Adipose tissue (tissue), 3 donors: ENCODE measurements at regions not wholly inside any gene's neighbourhood (a gene's known extent, or its start where the extent isn't known, plus 50 kb on each side); places are given as distances from the start of the nearest gene placed in this dataset.

Experiments
- H3K27ac ChIP-seq: one replicate; pipeline ENCODE4 v1.5.1; 2013; ENCODE audit warnings: low read depth, low read length
- WGBS, 3 donors: extraction: QIAGEN DNeasy Blood & Tissue Kit; methylation state at CpG; one replicate each; pipeline ENCODE4 v1.1.7; 2013; 5-methylcytosine and 5-hydroxymethylcytosine counted together
- donor health status: healthy with polysubstance abuse.
- donor health status: Bipolar disorder and iron deficiency.
- donor health status: healthy.

DNA sequence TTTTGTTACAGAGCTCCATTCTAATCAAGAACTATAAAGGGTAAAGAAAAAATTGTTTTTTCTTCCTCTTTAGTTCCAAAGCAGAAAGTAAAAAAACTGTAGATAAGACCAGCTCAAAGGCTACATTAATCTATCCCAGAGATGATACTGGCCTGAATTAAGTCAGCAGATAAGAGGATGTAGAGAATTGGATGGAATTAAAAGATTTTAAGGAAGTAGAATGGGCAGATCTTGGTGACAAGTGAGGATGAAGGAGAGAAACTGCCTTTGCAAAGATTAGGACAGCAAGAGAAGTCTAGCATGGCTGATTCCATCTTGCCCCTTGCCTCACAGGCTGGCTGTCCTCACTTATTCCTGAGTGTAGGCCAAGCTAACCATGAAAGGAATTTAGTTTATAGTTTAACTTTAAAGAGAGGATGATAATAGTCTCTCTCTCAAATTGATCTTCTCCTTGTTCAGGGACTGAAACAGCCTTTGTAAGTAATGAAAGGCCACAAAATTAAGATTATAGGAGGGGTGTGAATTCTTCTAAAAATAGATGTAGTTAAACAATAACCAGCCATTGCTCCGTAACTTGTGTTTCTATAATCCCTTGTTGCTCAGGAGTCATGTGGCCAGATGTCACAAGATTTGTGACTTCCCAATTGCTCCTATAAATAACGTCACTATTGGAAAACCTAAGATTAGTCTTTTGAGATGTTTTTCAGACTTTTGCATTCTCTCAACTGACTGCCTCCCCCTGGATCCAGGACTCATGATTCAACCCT, 265.0 kb upstream of the USP24 start:
- WGBS, 3 donors: 35 to 66% (median 61%) methylated on average over 2 of the region's 2 CpGs
- H3K27ac ChIP-seq: no peak overlapping the region

DNA sequence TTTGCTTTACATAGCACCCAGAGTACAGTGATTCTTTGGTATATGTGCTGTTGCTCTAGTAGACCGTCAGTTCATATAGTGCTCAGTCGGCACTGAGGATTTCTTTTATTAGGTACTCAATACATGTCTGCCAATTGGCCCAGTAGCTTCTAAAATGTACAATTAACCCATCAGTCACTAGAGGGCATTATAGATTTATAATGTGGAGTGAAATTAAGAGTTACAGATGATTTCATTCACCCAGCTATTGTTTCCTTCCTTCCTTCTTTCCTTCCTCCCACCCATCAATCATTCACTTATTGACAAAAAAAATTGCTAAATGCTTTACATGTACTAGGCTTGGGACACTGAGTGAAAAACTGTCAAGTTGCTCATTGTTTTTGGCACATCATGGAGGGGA, 263.6 kb upstream of the USP24 start:
- WGBS, 3 donors: 60 to 82% (median 64%) methylated on average over 2 of the region's 2 CpGs
- no peak overlapping the region for H3K27ac ChIP-seq

DNA sequence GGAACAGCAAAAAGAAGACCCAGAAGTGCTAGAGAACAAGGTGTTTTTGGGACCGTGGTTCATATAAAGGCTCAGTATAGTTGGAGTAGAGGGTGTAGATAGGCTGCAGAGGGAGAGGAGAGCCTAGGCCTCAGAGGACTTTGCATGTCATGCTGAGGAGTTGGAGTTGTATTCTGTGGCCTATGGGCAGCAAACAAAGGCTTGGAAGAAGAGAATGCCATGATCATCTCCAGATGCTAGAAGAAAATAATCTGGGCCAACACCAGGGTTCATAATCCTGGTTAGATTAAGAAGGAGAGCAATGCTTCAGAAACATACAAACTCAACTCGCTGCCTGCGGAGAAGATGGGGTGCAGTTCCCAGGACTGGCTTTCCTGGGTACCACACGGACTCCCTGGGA, 262.8 kb upstream of the USP24 start:
- 97% methylated on average over 4 of the region's 4 CpGs for WGBS, 3 donors
- H3K27ac ChIP-seq: no peak overlapping the region

DNA sequence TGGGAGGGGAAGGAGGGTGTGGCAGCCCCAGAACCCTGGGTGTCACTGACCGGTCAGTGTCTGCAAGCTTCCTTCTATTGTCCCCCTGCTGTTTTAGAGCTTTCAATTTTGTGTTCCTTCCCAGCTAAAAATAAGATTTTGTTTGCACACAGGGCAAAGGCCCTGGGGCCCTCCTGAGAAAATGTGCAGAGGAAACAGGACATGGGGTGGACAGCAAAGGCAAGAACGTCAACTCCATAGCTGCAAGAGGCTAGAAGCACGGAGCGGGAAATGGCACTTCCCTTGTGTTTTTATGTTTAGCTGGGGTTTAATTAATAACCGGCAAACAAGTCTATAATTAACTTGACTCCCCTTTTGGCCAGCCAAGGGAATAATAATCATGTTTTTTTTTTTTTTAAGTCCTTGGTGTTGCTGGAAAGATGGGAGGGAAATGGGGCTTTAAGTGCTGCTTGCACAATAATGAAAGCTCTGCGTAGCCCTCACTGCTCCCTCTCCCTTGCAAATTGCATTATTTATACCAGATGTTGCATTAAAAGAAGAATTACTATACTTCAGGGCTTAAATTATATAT, 261.4 kb upstream of the USP24 start:
- no peak overlapping the region for H3K27ac ChIP-seq
- 34 to 59% (median 48%) methylated on average over 6 of the region's 6 CpGs for WGBS, 3 donors

DNA sequence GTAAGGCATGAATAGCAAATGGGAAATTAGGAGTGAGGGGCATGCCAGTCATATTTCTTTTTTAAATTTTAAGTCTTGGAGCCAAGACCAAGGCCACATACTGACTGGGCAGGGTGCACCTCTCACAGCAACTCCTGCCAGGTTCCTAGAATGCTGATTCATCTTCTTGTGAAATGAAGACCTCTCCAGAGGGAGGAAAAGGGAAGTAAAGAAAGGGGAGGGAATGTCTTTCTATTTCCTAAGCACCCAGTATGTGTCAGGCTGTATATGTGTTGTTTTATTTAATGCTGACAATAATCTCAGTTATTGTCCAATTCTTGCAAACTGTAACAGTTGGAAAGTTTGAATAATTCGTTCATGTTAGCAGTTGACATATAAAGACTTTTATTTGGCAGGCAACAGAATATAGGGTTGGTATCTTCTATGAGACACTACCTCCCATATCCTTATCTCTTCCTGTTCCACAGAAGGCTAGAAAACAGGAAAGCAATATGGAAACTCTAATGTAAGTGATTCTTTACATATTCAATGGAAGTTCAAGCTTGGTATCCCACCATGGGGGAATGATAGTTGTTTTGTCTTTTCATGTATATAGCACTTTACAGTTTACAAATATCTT, 259.1 kb upstream of the USP24 start:
- 41 to 73% (median 50%) methylated on average over 1 of the region's 1 CpG for WGBS, 3 donors
- H3K27ac ChIP-seq: no peak overlapping the region

DNA sequence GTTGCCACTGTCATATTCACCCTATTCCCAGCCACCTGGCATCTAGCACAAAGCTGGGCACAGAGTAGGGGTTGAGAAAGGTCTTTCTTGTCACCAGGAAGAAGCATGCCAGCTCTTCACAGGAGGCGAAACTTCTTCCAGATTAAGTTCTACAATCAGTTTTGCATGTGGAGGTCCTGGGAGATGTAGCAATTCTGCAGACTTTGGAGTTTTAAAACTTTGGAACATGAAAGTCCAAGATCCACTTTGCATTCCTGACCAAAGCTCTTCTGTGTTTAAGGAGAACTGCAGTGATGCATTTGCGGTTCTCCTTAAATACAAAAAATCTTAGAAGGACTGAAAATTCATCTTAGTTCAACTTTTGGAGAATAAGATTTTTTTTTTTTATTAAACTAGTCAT, 258.5 kb upstream of the USP24 start:
- WGBS, 3 donors: 94 to 98% (median 97%) methylated on average over 2 of the region's 2 CpGs
- no peak overlapping the region for H3K27ac ChIP-seq

DNA sequence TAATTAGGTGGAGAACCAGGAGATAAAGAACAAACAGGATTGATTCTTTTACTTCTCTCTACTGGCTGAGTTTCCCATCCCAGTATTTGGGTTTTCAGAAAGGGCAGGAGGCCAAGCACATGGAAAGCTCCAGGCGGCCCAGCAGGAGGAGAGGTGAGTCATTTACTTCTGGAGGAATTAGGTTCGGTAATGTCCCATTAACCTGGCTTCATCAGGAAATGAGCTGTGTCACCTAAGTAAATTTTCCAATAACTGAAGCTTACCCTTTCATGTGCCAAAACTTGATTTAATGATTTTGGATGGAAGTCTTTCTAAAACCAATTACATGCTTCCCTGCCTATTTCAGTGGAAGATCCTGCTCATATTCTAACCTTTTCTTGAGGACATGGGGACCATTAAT, 257.6 kb upstream of the USP24 start:
- H3K27ac ChIP-seq: no peak overlapping the region
- 56 to 70% (median 62%) methylated on average over 2 of the region's 2 CpGs for WGBS, 3 donors

DNA sequence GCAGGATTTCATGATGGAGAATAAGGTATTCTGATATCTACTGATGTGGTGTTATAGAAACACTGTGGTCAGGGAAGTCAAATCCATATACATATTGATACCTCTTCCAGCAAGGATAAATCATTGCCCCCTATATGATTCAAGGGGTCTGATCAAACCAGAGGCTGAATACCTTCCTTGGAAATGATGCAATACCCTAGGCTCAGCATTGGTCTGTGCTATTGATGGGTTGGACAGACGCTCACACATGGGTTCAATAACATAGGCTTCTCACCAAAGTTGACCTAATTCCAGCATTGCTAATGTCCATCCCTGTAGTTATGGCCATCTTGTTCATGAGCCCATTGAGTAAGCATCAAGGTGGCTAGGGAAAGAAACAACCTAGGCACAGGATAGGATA, 257.0 kb upstream of the USP24 start:
- no peak overlapping the region for H3K27ac ChIP-seq
- 82 to 97% (median 93%) methylated on average over 1 of the region's 1 CpG for WGBS, 3 donors

DNA sequence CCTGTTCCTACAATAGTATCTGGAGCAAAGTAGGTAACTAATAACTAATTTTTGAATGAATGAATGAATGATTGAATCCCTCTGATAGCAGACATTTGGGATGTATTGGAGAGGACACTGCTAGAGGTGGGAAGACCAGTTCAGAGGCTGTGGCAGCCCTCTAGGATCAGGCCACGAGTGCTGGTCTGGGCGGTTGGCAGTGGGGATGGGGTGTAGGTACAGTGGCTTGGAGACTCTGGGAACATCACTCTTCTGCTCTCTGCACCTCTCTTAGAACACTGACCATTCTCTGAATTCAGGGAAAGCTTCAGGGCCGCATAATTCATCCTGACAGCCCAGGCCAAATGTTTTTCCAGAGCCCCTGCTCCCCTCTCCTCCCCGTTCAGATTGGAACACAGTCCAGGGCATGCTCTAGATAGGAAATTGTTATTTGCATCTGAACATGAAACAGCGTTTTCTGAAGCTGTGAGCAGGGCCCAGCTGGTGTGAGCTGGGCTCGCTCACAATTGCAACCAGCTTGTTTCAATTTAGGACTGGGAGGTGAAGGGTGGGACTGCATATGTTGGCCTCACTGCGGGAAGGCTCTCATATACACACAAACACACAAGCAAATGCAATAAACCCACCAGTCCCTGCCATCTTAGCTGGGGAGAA, 253.1 kb upstream of the USP24 start:
- H3K27ac ChIP-seq: no peak overlapping the region
- WGBS, 3 donors: 68 to 82% (median 79%) methylated on average over 7 of the region's 7 CpGs

DNA sequence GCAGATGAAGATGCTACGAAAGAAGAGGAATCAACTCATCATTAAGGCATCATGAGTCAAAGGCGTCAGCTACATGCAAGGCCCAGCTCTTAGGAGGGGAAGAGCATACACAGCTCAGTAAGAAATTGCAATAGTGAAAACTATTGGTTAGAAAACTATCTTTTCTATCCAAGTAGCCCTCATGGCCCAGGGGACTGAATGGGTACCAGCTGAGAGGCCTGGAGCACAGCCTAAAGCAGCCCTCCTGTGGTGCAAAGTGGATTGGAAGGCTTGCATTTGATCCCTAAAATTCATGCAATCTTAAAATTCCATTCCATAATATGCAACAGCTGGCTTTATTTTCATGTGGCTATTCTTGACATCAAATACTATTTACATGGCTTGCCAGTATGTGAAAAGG, 251.8 kb upstream of the USP24 start:
- H3K27ac ChIP-seq: no peak overlapping the region
- 90 to 96% (median 95%) methylated on average over 2 of the region's 2 CpGs for WGBS, 3 donors

DNA sequence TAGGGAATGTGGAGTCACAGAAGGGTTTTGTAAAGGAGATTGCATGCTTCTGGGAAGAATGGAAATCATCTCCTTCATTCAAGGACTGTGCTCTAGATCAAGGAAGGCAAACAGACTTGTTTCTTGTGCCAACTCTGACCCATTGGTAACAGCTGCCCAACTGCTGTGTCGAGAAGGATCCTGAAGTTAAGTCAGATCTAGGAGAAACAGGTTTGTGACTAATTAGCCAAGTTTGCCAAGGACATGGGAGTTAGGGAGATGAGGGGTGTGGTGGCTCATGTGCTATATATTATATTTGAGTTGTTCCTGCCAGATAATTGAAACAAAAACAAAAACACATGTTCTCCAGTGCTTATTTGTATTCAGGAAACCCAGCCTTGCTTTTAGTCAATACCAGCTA, 251.2 kb upstream of the USP24 start:
- no peak overlapping the region for H3K27ac ChIP-seq
- WGBS, 3 donors: 9 to 58% (median 57%) methylated on average over 1 of the region's 1 CpG

DNA sequence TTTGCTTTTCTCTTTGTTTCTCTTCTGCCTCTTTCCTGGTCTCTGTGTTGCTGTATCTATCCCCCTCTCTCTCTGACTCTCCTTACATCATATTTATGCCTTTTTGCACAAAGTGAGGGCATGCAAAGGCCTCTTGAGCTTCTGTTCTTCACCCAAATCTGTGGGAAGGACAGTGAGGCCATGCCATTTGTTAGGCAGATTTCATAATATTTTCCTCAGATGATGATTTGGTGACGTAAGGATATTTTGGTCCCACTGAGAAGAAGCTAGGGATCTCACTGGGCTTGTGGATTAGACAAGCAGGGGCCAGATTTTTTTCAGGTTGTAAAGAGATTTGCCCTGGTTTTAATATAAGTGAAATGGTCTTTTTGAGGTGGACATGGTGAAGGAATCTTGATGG, 249.4 kb upstream of the USP24 start:
- 82 to 92% (median 84%) methylated on average over 1 of the region's 1 CpG for WGBS, 3 donors
- H3K27ac ChIP-seq: no peak overlapping the region

DNA sequence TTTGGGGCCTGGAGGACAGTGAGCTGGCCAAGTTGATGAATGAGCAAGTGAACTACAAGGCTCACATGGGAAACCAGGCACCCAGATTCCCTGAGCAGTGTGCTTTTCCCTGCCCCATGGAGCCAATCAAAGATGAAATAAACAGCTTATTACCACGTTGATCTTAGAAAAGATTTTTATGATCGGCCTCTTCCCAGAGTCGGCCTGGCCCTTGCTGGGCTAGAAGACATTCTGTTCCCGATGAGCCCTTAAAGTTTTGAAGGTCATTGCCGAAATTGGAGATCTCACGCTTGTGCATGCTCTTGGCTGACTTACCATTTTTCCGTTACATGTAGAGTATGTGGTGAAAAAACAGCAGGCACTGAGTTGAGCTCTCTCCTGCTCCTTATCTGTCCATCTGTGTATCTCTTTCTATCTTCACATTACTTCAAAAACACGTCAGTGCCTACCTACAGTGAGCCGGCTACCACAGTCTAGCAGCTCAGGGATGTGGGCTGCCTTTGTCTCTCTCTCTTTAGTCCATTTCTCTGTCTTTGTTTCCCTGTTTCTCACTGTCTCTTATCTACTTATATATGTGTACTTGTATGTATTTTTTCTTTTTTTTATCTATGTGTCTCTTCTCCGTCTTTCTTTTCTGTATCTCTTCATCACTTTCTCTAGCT, 248.8 kb upstream of the USP24 start:
- H3K27ac ChIP-seq: no peak overlapping the region
- 74 to 82% (median 78%) methylated on average over 10 of the region's 10 CpGs for WGBS, 3 donors

DNA sequence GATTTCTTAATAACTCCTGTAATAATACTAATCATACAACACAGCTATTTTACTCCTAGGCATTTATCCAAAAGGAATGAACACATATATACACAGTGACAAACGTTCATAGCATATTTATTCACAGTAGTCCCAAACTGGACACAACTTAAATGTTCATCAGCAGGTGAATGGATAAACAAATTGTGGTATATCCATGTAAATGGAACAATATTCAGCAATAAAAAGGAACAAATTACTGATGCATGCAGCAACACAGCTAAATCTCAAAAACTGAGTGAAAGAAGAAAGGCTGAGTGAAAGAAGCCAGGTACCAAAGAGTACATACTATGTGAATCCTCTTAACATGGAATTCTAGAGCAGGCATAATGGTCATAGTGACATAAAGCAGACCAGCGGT, 242.7 kb upstream of the USP24 start:
- WGBS, 3 donors: 70 to 84% (median 80%) methylated on average over 2 of the region's 2 CpGs
- H3K27ac ChIP-seq: no peak overlapping the region

DNA sequence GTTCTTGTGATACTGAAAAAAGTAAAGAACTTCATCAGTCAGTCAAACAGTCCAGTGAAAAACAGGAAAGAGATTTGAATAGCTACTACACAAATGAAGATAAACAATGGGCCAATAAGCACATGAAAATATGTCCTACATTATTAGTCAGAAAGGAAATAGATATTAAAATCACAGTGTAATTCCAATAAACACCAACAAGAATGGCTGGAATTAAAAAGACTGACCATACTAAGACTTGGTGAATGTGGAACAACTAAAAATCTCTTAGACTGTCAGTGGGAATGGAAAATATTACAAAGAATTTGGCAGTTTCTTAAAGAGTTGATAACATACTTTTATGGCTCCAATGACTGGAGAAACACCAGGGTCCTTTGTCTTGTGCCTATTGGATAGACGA, 241.8 kb upstream of the USP24 start:
- no peak overlapping the region for H3K27ac ChIP-seq
- 77 to 100% (median 90%) methylated on average over 1 of the region's 1 CpG for WGBS, 3 donors

DNA sequence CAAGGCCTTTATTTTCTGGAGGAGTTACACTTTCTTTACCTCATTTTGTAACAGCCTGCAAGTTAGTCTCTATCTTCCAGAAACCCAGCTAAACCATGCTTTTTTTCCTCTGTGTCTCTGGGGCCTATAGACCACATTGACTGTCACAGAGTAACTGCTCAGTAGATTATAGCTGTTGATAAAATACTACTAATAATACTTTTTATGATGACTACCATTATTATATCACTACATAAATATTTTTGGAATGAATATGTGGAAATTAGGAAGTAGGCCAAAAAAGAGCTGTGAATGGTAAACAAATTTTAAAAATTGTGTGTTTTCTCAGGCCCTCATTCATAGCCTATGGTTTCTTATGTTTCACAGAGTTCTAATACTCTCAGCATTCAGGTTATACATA, 233.1 kb upstream of the USP24 start:
- no peak overlapping the region for H3K27ac ChIP-seq

DNA sequence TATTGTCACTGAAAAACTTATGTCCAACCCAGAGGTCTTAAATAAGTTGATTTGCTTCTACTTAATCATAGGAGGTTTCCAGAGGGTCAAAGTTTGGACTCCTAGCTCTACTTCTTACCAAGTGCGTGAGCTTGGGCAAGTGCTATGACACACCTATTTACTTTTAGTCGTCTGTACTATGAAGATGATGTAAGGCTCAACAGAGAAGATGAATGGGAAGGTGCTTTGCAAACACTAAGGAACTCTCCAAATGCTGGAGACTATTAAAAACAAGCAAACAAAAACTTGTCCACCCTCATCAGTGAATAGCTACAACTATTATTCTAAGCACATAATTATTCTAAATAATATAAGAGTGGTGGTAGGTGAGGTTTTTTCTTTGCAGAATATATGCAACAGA, 232.3 kb upstream of the USP24 start:
- WGBS, 3 donors: 44 to 81% (median 50%) methylated on average over 2 of the region's 2 CpGs
- H3K27ac ChIP-seq: no peak overlapping the region

DNA sequence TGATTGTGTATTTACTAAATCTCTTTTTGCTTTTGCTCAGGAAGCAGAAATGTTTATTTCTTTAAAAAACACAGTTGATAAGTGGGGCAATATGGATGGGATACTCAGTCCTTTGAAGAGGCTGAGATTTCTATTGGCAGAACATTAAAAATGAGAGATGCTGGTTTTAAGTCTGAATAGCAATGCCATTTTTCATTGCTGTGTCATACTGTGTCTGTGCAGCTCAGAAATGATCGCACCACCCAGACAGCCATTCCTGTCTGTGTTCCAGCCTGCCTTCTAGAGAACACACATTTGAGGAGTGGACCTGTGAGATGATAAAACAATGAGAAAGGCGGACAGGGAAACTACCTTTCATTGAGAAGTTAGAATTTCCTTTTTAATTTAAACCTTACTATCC, 231.2 kb upstream of the USP24 start:
- WGBS, 3 donors: 85 to 92% (median 91%) methylated on average over 2 of the region's 2 CpGs

DNA sequence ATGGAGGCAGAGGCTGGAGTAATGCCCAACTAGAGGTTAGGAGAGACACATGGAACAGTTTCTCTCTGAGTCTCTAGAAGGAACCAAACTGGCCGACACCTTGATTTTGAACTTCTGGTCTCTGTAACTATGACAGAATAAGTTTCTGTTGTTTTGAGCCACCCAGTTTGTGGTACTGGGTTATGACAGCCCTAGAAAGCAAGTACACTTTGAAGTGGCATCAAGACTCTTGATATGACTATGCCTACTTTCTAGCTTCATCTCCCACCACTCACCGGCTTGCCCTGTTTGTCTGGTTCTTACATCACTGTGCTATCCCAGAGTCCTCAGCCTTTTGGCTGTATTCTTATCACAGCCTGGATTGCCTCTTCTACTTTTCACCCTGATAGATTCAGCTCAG, 230.3 kb upstream of the USP24 start:
- WGBS, 3 donors: 93 to 98% (median 94%) methylated on average over 2 of the region's 2 CpGs
- H3K27ac ChIP-seq: no peak overlapping the region

More for the DNA sequence above, 231.2 kb upstream of the USP24 start:
- H3K27ac ChIP-seq: no peak overlapping the region
